Lower leg skin (tissue), 3 donors: ENCODE measurements at regions not wholly inside any gene's neighbourhood (a gene's known extent, or its start where the extent isn't known, plus 50 kb on each side); places are given as distances from the start of the nearest gene placed in this dataset.

Source experiments
- CTCF ChIP-seq, 3 donors: fragments of 450-650 bp; IDR thresholded peaks; one replicate each; pipeline ENCODE4 v1.5.1; 2016; ENCODE audit warnings: antibody characterized with exemption in 3 of 3, mild to moderate bottlenecking in 3 of 3, moderate library complexity in 2 of 3
- POLR2A ChIP-seq, 2 donors: fragments of 450-650 bp; IDR thresholded peaks; one replicate each; pipeline ENCODE4 v1.6.1; 2016 to 2017; ENCODE audit warnings: antibody characterized with exemption in 2 of 2, mild to moderate bottlenecking in 1 of 2, moderate library complexity in 1 of 2

- TF ChIP-seq CTCF (IDR thresholded peaks at IDR 0.05) (no peak), POLR2A (IDR thresholded peaks at IDR 0.05) (no peak)
These were observed 415.2 kb upstream of the TCF4 start for GRCh38 chr18:56003009-56003719.
